GM10847 (cell line): ENCODE measurements at regions not wholly inside any gene's neighbourhood (a gene's known extent, or its start where the extent isn't known, plus 50 kb on each side); places are given as distances from the start of the nearest gene placed in this dataset.

Experiments used
- POLR2A ChIP-seq: IDR thresholded peaks from 2 replicates; pipeline ENCODE4 v1.6.1; 2011; ENCODE audit not compliant: insufficient read length; ENCODE audit errors: extremely low read depth

- TF ChIP-seq POLR2A, result no peak
Measured at GRCh38 chr20:60389441-60389840, 431.2 kb downstream of the CDH26 start.

- no peak for TF ChIP-seq POLR2A
Measured at GRCh38 chr20:60389882-60390281, 431.7 kb downstream of the CDH26 start.

GRCh38 chr20:60395991-60396390, 437.8 kb downstream of the CDH26 start:
- no peak for TF ChIP-seq POLR2A

GRCh38 chr20:60400567-60400966, 442.3 kb downstream of the CDH26 start:
- no peak for TF ChIP-seq POLR2A

- TF ChIP-seq POLR2A, result no peak
Measured at GRCh38 chr20:60402189-60403058, 444.2 kb downstream of the CDH26 start.

GRCh38 chr20:60403105-60403741, 445.0 kb downstream of the CDH26 start:
- TF ChIP-seq POLR2A, result no peak

GRCh38 chr20:60407011-60407771, 449.0 kb downstream of the CDH26 start:
- TF ChIP-seq POLR2A, result no peak

- no peak for TF ChIP-seq POLR2A
Measured at GRCh38 chr20:60407938-60408337, 449.7 kb downstream of the CDH26 start.

GRCh38 chr20:60408435-60408834, 450.2 kb downstream of the CDH26 start:
- no peak for TF ChIP-seq POLR2A

- no peak for TF ChIP-seq POLR2A
Measured at GRCh38 chr20:60410618-60411264, 452.5 kb downstream of the CDH26 start.

GRCh38 chr20:60411813-60412212, 453.6 kb downstream of the CDH26 start:
- TF ChIP-seq POLR2A, result no peak

GRCh38 chr20:60420676-60421229, 462.5 kb downstream of the CDH26 start:
- no peak for TF ChIP-seq POLR2A

GRCh38 chr20:60422848-60423247, 464.6 kb downstream of the CDH26 start:
- TF ChIP-seq POLR2A, result no peak

- TF ChIP-seq POLR2A, result no peak
Measured at GRCh38 chr20:60424267-60424902, 466.2 kb downstream of the CDH26 start.
